Fibroblast of the aortic adventitia (primary cell): ENCODE measurements at regions not wholly inside any gene's neighbourhood (a gene's known extent, or its start where the extent isn't known, plus 50 kb on each side); places are given as distances from the start of the nearest gene placed in this dataset.

Experiments used
- DNase-seq: peaks from one replicate; pipeline ENCODE4 v3.0.0-alpha.2; 2010; ENCODE audit warnings: low read depth
- H3K4me3 ChIP-seq: 2 replicates; pipeline ENCODE4 v1.5.1; 2011; ENCODE audit warnings: low read depth, mild to moderate bottlenecking, control low read depth, low read length, moderate library complexity
- CTCF ChIP-seq: IDR thresholded peaks from 2 replicates; pipeline ENCODE4 v1.5.1; 2011; ENCODE audit warnings: mild to moderate bottlenecking, low read length, control low read depth, inconsistent platforms; ENCODE audit not compliant: insufficient read depth

GRCh38 chr16:51057969-51058337, 93.1 kb downstream of the SALL1 start:
- no peak for TF ChIP-seq CTCF
- no peak overlapping the region for H3K4me3 ChIP-seq
- no peak for DNase-seq

- TF ChIP-seq CTCF: no peak
- no peak for DNase-seq
Observed at GRCh38 chr16:51057102-51057793, 93.8 kb downstream of the SALL1 start.

GRCh38 chr16:51056331-51056730, 94.7 kb downstream of the SALL1 start:
- H3K4me3 ChIP-seq: no peak overlapping the region
- DNase-seq: no peak
- no peak for TF ChIP-seq CTCF

More at GRCh38 chr16:51057102-51057793, 93.8 kb downstream of the SALL1 start:
- no peak overlapping the region for H3K4me3 ChIP-seq

GRCh38 chr16:51055434-51055833, 95.6 kb downstream of the SALL1 start:
- no peak for DNase-seq
- no peak for TF ChIP-seq CTCF
- no peak overlapping the region for H3K4me3 ChIP-seq

GRCh38 chr16:51053775-51054174, 97.3 kb downstream of the SALL1 start:
- H3K4me3 ChIP-seq: no peak overlapping the region
- DNase-seq: no peak
- TF ChIP-seq CTCF: no peak

- no peak for DNase-seq
Observed at GRCh38 chr16:51051671-51052070, 99.4 kb downstream of the SALL1 start.

More at GRCh38 chr16:51051671-51052070, 99.4 kb downstream of the SALL1 start:
- TF ChIP-seq CTCF: no peak
- H3K4me3 ChIP-seq: no peak overlapping the region
